B cell (primary cell): ENCODE measurements at regions not wholly inside any gene's neighbourhood (a gene's known extent, or its start where the extent isn't known, plus 50 kb on each side); places are given as distances from the start of the nearest gene placed in this dataset.

Experiments
- ATAC-seq: fragments of 200-7000 bp; cut with Tn5 transposase; one replicate; pipeline ENCODE4 v1.10.0; 2021; ENCODE audit warnings: low read depth, mild to moderate bottlenecking, moderate number of reproducible peaks, moderate library complexity
- CTCF ChIA-PET: fragments of 350-600 bp; sonication (Branson Sonifier 250); formaldehyde crosslinking; loops from one replicate; lab custom pipeline; 2021; ENCODE audit warnings: antibody characterized with exemption, inconsistent platforms; lab: Charles Lee
- POLR2A ChIA-PET: fragments of 350-600 bp; sonication (Branson Sonifier 250); formaldehyde crosslinking; loops from one replicate; lab custom pipeline; 2021; ENCODE audit warnings: antibody characterized with exemption; lab: Charles Lee
- DNase-seq: peaks from one replicate; pipeline ENCODE4 v3.0.0; 2013
- H2AFZ ChIP-seq: 2 replicates; pipeline ENCODE4 v1.6.1; 2012; ENCODE audit warnings: mild to moderate bottlenecking, low read depth, low read length; ENCODE audit not compliant: insufficient read depth, poor library complexity, severe bottlenecking
- H3K27ac ChIP-seq, 2 donors: 1 replicate in 1 of 2; 2 replicates in 1 of 2; pipeline ENCODE4 v1.5.1; 2012 to 2013; ENCODE audit warnings: low read length in 2 of 2, mild to moderate bottlenecking in 2 of 2, moderate library complexity in 1 of 2
- H3K27me3 ChIP-seq, 4 experiments: fragments of 200-600 bp in 1 of 4; sonication (generic) in 1 of 4; replicated peaks in 1 of 4; 1 replicate in 2 of 4; 2 replicates in 2 of 4; pipeline versions ENCODE4 v1.6.1 to v1.7.0; 2013 to 2016; ENCODE audit warnings: low read length in 3 of 4, mild to moderate bottlenecking in 2 of 4, mixed read lengths in 1 of 4, moderate library complexity in 1 of 4; ENCODE audit not compliant: insufficient read depth in 4 of 4, control insufficient read depth in 3 of 4; ENCODE audit errors: control extremely low read depth in 1 of 4
- H3K36me3 ChIP-seq, 2 experiments: replicated peaks in 1 of 2; 1 replicate in 1 of 2; 2 replicates in 1 of 2; pipeline versions ENCODE4 v1.6.1 to v1.7.1; 2013; ENCODE audit warnings: low read length in 1 of 2; ENCODE audit not compliant: insufficient read depth in 2 of 2, control insufficient read depth in 1 of 2; ENCODE audit errors: control extremely low read depth in 1 of 2, extremely low read depth in 1 of 2
- H3K4me1 ChIP-seq, 2 donors: fragments of 200-600 bp in 1 of 2; sonication (generic) in 1 of 2; 1 replicate in 1 of 2; 2 replicates in 1 of 2; pipeline versions ENCODE4 v1.5.1 to v1.6.1; 2013 to 2017; ENCODE audit warnings: low read length in 2 of 2; ENCODE audit not compliant: control insufficient read depth in 2 of 2, insufficient read depth in 2 of 2
- H3K4me2 ChIP-seq: replicated peaks from 2 replicates; pipeline ENCODE3; 2012; ENCODE audit warnings: mild to moderate bottlenecking, low read depth, low read length; ENCODE audit not compliant: poor library complexity, severe bottlenecking
- H3K4me3 ChIP-seq, 5 experiments: fragments of 200-600 bp in 1 of 5; sonication (generic) in 1 of 5; 1 replicate in 3 of 5; 2 replicates in 2 of 5; pipeline versions ENCODE4 v1.5.1 to v1.7.0; 2011 to 2016; ENCODE audit warnings: low read length in 4 of 5, mild to moderate bottlenecking in 4 of 5, low read depth in 2 of 5, control low read depth in 1 of 5, moderate library complexity in 1 of 5; ENCODE audit not compliant: insufficient read depth in 1 of 5; ENCODE audit errors: control extremely low read depth in 1 of 5, extremely low read depth in 1 of 5
- H3K79me2 ChIP-seq: fragments of 200-600 bp; sonication (generic); one replicate; pipeline ENCODE4 v1.6.0; 2016; ENCODE audit warnings: low read length; ENCODE audit not compliant: control insufficient read depth, insufficient read depth
- H3K9ac ChIP-seq: fragments of 200-600 bp; sonication (generic); 2 replicates; pipeline ENCODE4 v1.6.1; 2017; ENCODE audit warnings: mild to moderate bottlenecking, low read length, moderate library complexity
- H3K9me3 ChIP-seq, 3 donors: one replicate each; pipeline versions ENCODE4 v1.6.1 to v1.7.1; 2013; ENCODE audit warnings: low read length in 2 of 3; ENCODE audit not compliant: control insufficient read depth in 2 of 3, insufficient read depth in 1 of 3; ENCODE audit errors: control extremely low read depth in 1 of 3
- H4K20me1 ChIP-seq: 2 replicates; pipeline ENCODE4 v1.6.0; 2012; ENCODE audit warnings: mild to moderate bottlenecking, low read length; ENCODE audit not compliant: insufficient read depth, control insufficient read depth, poor library complexity, severe bottlenecking
- H3K27ac Mint-ChIP-seq: one replicate; pipeline ENCODE4 v1.8.0; 2021; ENCODE audit warnings: mixed read lengths
- H3K27me3 Mint-ChIP-seq: one replicate; pipeline ENCODE4 v1.8.0; 2021; ENCODE audit warnings: mixed read lengths
- H3K4me1 Mint-ChIP-seq: one replicate; pipeline ENCODE4 v1.8.0; 2021; ENCODE audit warnings: mixed read lengths
- H3K4me3 Mint-ChIP-seq: one replicate; pipeline ENCODE4 v1.8.0; 2021; ENCODE audit warnings: mixed read lengths
- H3K9me3 Mint-ChIP-seq: one replicate; pipeline ENCODE4 v1.8.0; 2022; ENCODE audit warnings: mixed read lengths; ENCODE audit not compliant: insufficient read depth
- CTCF ChIP-seq: fragments of 200-600 bp; IDR thresholded peaks from one replicate; pipeline ENCODE4 v1.8.0; 2022; ENCODE audit warnings: antibody characterized with exemption, mild to moderate bottlenecking
- EZH2 ChIP-seq: IDR thresholded peaks from 2 replicates; pipeline ENCODE4 v1.6.1; 2012; ENCODE audit warnings: borderline replicate concordance, low read depth, mild to moderate bottlenecking, moderate library complexity, low read length; ENCODE audit not compliant: insufficient read depth, poor library complexity, severe bottlenecking
- WGBS: methylation state at CpG from one replicate; pipeline ENCODE4 v1.1.5; 2013; ENCODE audit warnings: missing lambda C conversion rate; ENCODE audit not compliant: insufficient coverage; 5-methylcytosine and 5-hydroxymethylcytosine counted together
- intact Hi-C: fragments of 100-400 bp; cut with micrococcal nuclease; formaldehyde crosslinking; loops from one replicate; pipeline ENCODE4 v1.10.0; 2022

DNA sequence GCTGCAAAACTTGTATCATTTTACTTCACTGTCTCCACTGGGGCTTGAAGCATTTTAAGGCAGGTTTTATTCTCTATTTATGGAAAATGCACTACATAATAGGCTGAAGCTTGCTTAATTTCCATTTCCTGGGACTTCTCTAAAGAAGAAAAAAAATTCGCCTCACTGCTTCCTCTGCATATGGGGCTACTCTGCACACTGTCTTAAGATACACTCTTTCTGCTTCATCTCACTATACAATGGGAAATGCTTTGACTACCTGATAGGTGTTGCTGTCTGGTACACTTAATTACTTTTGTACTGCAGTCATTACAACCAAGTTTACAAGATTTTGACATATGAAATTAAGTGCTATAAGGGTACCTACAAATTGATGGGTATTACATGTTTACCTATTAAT lies 466.0 kb downstream of the KCNJ18 start:
- Histone ChIP-seq H2AFZ (no peak overlapping the region), H4K20me1 (no peaks in the 10 kb centered on the region), H3K9ac (no peak overlapping the region), H3K9me3 (peaks cover 0 to 3% (median 2%) of the 10 kb centered on the region in 3 donors), H3K36me3 (no peaks in the 10 kb centered on the region), H3K27ac (no peak overlapping the region), H3K4me3 (no peak overlapping the region), H3K4me1 (no peaks in the 10 kb centered on the region), H3K4me2 (no peak overlapping the region), H3K79me2 (no peaks in the 10 kb centered on the region), H3K27me3 (no peaks in the 10 kb centered on the region)
- no peaks in the 10 kb centered on the region for H3K27me3 Mint-ChIP-seq
- H3K4me3 Mint-ChIP-seq, result no peak overlapping the region
- no peak for ATAC-seq
- intact Hi-C loops, result no loop called here
- H3K4me1 Mint-ChIP-seq, result no peaks in the 10 kb centered on the region
- no peak overlapping the region for H3K27ac Mint-ChIP-seq
- peaks cover 5% of the 10 kb centered on the region for H3K9me3 Mint-ChIP-seq
- ChIA-PET CTCF (no interaction called here), POLR2A (no interaction called here)
- no peak for DNase-seq
- WGBS, result 40% methylated on average over 1 of the region's 1 CpG
- no peak for TF ChIP-seq EZH2
- no peak for TF ChIP-seq CTCF

DNA sequence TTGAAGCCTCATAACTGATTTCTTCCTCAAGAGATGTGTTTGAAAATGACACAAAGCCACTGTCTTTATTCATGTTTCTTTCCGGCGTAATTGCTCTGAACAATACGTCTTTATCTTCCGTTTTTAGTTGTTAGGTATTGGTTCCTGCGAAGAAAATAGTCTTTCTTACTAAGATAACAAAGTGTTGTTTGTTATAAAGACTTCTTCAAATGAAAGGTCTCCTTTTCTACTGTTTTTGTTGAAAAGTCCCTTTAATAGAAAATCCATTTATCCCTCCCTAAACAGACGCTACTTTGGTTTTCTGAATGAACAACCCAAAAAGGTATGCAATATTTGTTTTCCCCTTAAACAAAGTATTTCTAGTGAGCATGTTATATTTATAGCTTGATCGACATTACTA lies 469.1 kb downstream of the KCNJ18 start:
- H3K4me3 Mint-ChIP-seq, result no peak overlapping the region
- Histone ChIP-seq H3K27me3 (no peaks in the 10 kb centered on the region), H3K4me2 (no peak overlapping the region), H2AFZ (no peak overlapping the region), H3K4me1 (no peaks in the 10 kb centered on the region), H4K20me1 (no peaks in the 10 kb centered on the region), H3K79me2 (no peaks in the 10 kb centered on the region), H3K9ac (no peak overlapping the region), H3K27ac (no peak overlapping the region), H3K9me3 (peaks cover 0 to 3% (median 0%) of the 10 kb centered on the region in 3 donors), H3K36me3 (no peaks in the 10 kb centered on the region), H3K4me3 (no peak overlapping the region)
- no CpG with 5 or more reads among the region's 7 CpGs for WGBS
- no peaks in the 10 kb centered on the region for H3K27me3 Mint-ChIP-seq
- ChIA-PET CTCF (no interaction called here), POLR2A (no interaction called here)
- intact Hi-C loops, result no loop called here
- DNase-seq, result no peak
- ATAC-seq, result no peak
- H3K27ac Mint-ChIP-seq, result no peak overlapping the region
- no peak for TF ChIP-seq EZH2
- TF ChIP-seq CTCF, result no peak
- H3K9me3 Mint-ChIP-seq, result no peaks in the 10 kb centered on the region
- H3K4me1 Mint-ChIP-seq, result no peaks in the 10 kb centered on the region
